PC-9 (cell line): ENCODE measurements at regions not wholly inside any gene's neighbourhood (a gene's known extent, or its start where the extent isn't known, plus 50 kb on each side); places are given as distances from the start of the nearest gene placed in this dataset.

Experiments used
- BruUV-seq: library from RNA; stranded (reverse); fragments of 400-500 nt; replicated peaks from 2 replicates; lab custom pipeline; 2021; lab: Mats Ljungman, UMichigan
- CTCF ChIA-PET: fragments of 300-600 bp; sonication (Branson Sonifier 250); formaldehyde crosslinking; loops from one replicate; lab custom pipeline; 2022; ENCODE audit warnings: antibody characterized with exemption; lab: Charles Lee
- POLR2A ChIA-PET: fragments of 300-600 bp; sonication (Branson Sonifier 250); formaldehyde crosslinking; loops from one replicate; lab custom pipeline; 2022; ENCODE audit warnings: antibody characterized with exemption; ENCODE audit not compliant: unreplicated experiment; lab: Charles Lee
- DNase-seq, 2 experiments: peaks; one replicate each; pipeline versions ENCODE4 v3.0.0 to v3.0.0-alpha.2; 2015 to 2022; ENCODE audit warnings: mixed read lengths in 1 of 2
- H2AFZ ChIP-seq: fragments of 200-600 bp; sonication (generic); 2 replicates; pipeline ENCODE4 v1.8.1; 2017; ENCODE audit warnings: antibody characterized with exemption
- H3F3A ChIP-seq: fragments of 200-600 bp; sonication (generic); 2 replicates; pipeline ENCODE4 v1.8.1; 2017; ENCODE audit warnings: antibody characterized with exemption, mild to moderate bottlenecking, low read depth; ENCODE audit not compliant: insufficient read depth
- H3K27ac ChIP-seq: fragments of 200-600 bp; sonication (generic); 2 replicates; pipeline ENCODE4 v1.6.1; 2016; ENCODE audit warnings: mixed run types
- H3K27me3 ChIP-seq: fragments of 200-600 bp; sonication (generic); 2 replicates; pipeline ENCODE4 v1.6.1; 2016; ENCODE audit warnings: low read depth, mixed run types; ENCODE audit not compliant: insufficient read depth
- H3K36me3 ChIP-seq: fragments of 200-600 bp; sonication (generic); 2 replicates; pipeline ENCODE4 v1.6.1; 2016; ENCODE audit warnings: low read depth, mixed run types
- H3K4me1 ChIP-seq: fragments of 200-600 bp; sonication (generic); replicated peaks from 2 replicates; pipeline ENCODE4 v1.6.1; 2016; ENCODE audit warnings: mixed run types; ENCODE audit not compliant: insufficient read depth
- H3K4me2 ChIP-seq: fragments of 200-600 bp; sonication (generic); 2 replicates; pipeline ENCODE4 v1.6.1; 2017; ENCODE audit warnings: mixed run types
- H3K4me3 ChIP-seq: fragments of 200-600 bp; sonication (generic); 2 replicates; pipeline ENCODE4 v1.6.1; 2016; ENCODE audit warnings: mixed run types
- H3K79me2 ChIP-seq: fragments of 200-600 bp; sonication (generic); 2 replicates; pipeline ENCODE4 v1.6.1; 2017; ENCODE audit warnings: low read depth, mixed run types
- H3K9me2 ChIP-seq: fragments of 200-600 bp; sonication (generic); 2 replicates; pipeline ENCODE4 v1.8.1; 2017; ENCODE audit warnings: mild to moderate bottlenecking; ENCODE audit not compliant: insufficient read depth
- H3K9me3 ChIP-seq: fragments of 200-600 bp; sonication (generic); 2 replicates; pipeline ENCODE4 v1.8.1; 2016; ENCODE audit warnings: low read depth; ENCODE audit not compliant: insufficient read depth
- H4K20me1 ChIP-seq: fragments of 200-600 bp; sonication (generic); 2 replicates; pipeline ENCODE4 v1.8.1; 2017; ENCODE audit not compliant: insufficient read depth
- CTCF ChIP-seq: fragments of 200-600 bp; sonication (generic); conservative IDR thresholded peaks from 2 replicates; pipeline ENCODE4 v1.6.1; 2017; ENCODE audit warnings: mixed run types, antibody characterized with exemption, mild to moderate bottlenecking, moderate library complexity
- EZH2 ChIP-seq: fragments of 200-600 bp; sonication (generic); IDR thresholded peaks from 2 replicates; pipeline ENCODE4 v1.8.0; 2017; ENCODE audit warnings: antibody characterized with exemption, low read depth
- intact Hi-C: fragments of 100-400 bp; cut with micrococcal nuclease; formaldehyde crosslinking; loops from one replicate; pipeline ENCODE4 v1.10.0; 2022; ENCODE audit not compliant: unreplicated experiment

GRCh38 chr4:129387666-129388065 is 291.7 kb downstream of the C4orf33 start:
- no peak overlapping the region for H3K4me2 ChIP-seq
- intact Hi-C loops = no loop called here
- TF ChIP-seq EZH2 (no peak), CTCF (no peak)
- no peak overlapping the region for H3K4me3 ChIP-seq
- no TSS peak for BruUV-seq
- no peaks in the 10 kb centered on the region for H3K79me2 ChIP-seq
- H3K4me1 ChIP-seq = no peaks in the 10 kb centered on the region
- H2AFZ ChIP-seq = no peak overlapping the region
- H3K36me3 ChIP-seq = no peaks in the 10 kb centered on the region
- no peaks in the 10 kb centered on the region for H4K20me1 ChIP-seq
- POLR2A ChIA-PET = no interaction called here
- no peaks in the 10 kb centered on the region for H3K9me2 ChIP-seq
- H3F3A ChIP-seq = no peaks in the 10 kb centered on the region
- H3K27me3 ChIP-seq = no peaks in the 10 kb centered on the region
- no peaks in the 10 kb centered on the region for H3K9me3 ChIP-seq
- CTCF ChIA-PET = no interaction called here
- H3K27ac ChIP-seq = no peak overlapping the region
- no peak for DNase-seq

- no peak for DNase-seq
- intact Hi-C loops = no loop called here
- no peak overlapping the region for H3K4me3 ChIP-seq
- H3K4me2 ChIP-seq = no peak overlapping the region
- no peaks in the 10 kb centered on the region for H3K4me1 ChIP-seq
- no peaks in the 10 kb centered on the region for H3K79me2 ChIP-seq
- POLR2A ChIA-PET = no interaction called here
- TF ChIP-seq CTCF = no peak
- TF ChIP-seq EZH2 = no peak
- CTCF ChIA-PET = no interaction called here
- no peak overlapping the region for H3K27ac ChIP-seq
- H4K20me1 ChIP-seq = no peaks in the 10 kb centered on the region
- H3K9me3 ChIP-seq = no peaks in the 10 kb centered on the region
- H3K9me2 ChIP-seq = no peaks in the 10 kb centered on the region
- no TSS peak for BruUV-seq
- no peaks in the 10 kb centered on the region for H3K27me3 ChIP-seq
- no peaks in the 10 kb centered on the region for H3K36me3 ChIP-seq
- H3F3A ChIP-seq = no peaks in the 10 kb centered on the region
- no peak overlapping the region for H2AFZ ChIP-seq
Observed at GRCh38 chr4:129393976-129394375, 298.0 kb downstream of the C4orf33 start.

GRCh38 chr4:129394635-129395034 is 298.7 kb downstream of the C4orf33 start:
- CTCF ChIA-PET = no interaction called here
- H3K36me3 ChIP-seq = no peaks in the 10 kb centered on the region
- no peak overlapping the region for H2AFZ ChIP-seq
- H3F3A ChIP-seq = no peaks in the 10 kb centered on the region
- no peak overlapping the region for H3K4me3 ChIP-seq
- no peaks in the 10 kb centered on the region for H4K20me1 ChIP-seq
- TF ChIP-seq EZH2 (no peak), CTCF (no peak)
- H3K9me3 ChIP-seq = no peaks in the 10 kb centered on the region
- intact Hi-C loops = no loop called here
- H3K9me2 ChIP-seq = no peaks in the 10 kb centered on the region
- H3K27ac ChIP-seq = no peak overlapping the region
- H3K27me3 ChIP-seq = no peaks in the 10 kb centered on the region
- H3K79me2 ChIP-seq = no peaks in the 10 kb centered on the region
- POLR2A ChIA-PET = no interaction called here
- H3K4me1 ChIP-seq = no peaks in the 10 kb centered on the region
- DNase-seq = no peak
- BruUV-seq = no TSS peak
- no peak overlapping the region for H3K4me2 ChIP-seq
